Activated effector memory CD4-positive, alpha-beta T cell treated with Interleukin-2 at 50 U/mL for 16 hours (primary cell): ENCODE measurements at regions not wholly inside any gene's neighbourhood (a gene's known extent, or its start where the extent isn't known, plus 50 kb on each side); places are given as distances from the start of the nearest gene placed in this dataset.

Experiments
- DNase-seq: peaks from one replicate; pipeline ENCODE4 v3.0.0-alpha.2; 2020

DNA sequence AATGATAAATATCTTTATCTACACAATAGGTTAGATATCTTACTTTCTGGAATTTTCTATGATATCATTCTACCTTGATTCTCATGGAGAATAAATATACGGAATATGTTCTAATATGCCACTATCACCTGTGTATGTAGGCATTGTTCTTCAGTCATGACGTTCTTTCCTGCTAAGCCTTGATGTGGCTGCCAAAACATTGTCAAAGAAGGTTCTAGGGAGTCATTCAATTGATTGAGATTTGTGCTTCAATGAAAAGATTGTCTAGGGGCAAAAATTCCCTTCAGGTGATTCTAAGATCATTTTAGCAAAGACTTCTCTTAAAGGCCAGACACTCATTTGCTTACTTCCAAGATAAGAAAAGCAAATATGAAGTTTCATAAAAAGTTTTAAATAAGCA is 118.1 kb downstream of the MAT2B start:
- DNase-seq = no peak

GRCh38 chr5:163623986-163624385 is 118.6 kb downstream of the MAT2B start:
- DNase-seq = no peak

DNA sequence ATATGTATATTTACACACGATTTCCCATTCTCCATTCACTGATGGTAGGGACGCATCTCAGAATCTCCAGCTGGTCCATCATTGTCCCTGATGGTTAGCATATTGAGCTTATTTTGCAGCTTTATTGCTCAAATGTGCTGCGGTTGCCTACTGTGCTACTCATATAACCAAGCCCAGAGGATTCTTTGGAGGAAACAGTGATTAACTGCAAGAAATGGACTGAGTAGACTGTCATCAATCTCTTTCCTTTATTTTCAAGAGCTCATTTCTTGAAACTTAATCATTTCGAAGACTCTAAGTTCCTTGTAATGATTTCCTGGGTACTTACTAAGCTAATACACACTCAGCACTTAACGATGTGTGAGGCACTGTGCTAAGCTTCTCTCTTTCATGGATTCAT is 119.0 kb downstream of the MAT2B start:
- no peak for DNase-seq

GRCh38 chr5:163626904-163627434 is 121.5 kb downstream of the MAT2B start:
- no peak for DNase-seq

GRCh38 chr5:163631856-163632255 is 126.4 kb downstream of the MAT2B start:
- no peak for DNase-seq

DNA sequence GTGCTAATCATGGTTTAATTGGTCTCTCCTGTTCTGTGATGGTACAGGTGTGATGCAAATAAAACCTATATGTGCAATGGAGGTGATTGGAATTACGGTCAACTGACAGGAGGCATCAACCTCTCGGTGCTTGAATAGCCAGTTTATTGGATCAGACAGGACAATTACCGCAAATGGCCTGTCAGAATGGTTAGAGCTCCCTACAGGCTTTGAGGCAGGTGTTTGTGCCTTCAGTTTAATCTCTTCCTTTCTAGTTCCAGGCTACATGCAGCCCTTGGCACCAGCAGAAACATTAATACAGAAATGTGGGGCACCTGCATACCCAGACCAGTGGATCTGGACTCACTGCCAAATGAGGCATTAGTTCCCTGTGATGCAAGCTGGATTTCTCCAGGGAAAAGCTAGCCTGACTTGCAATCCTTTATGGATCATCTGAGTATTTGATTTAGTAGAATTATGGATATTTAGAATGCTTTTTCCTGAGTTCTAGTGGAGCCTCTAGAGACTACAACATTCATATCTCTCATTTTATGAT is 128.6 kb downstream of the MAT2B start:
- DNase-seq = no peak

- DNase-seq = no peak
These were observed 130.2 kb downstream of the MAT2B start for GRCh38 chr5:163635631-163636030.

DNA sequence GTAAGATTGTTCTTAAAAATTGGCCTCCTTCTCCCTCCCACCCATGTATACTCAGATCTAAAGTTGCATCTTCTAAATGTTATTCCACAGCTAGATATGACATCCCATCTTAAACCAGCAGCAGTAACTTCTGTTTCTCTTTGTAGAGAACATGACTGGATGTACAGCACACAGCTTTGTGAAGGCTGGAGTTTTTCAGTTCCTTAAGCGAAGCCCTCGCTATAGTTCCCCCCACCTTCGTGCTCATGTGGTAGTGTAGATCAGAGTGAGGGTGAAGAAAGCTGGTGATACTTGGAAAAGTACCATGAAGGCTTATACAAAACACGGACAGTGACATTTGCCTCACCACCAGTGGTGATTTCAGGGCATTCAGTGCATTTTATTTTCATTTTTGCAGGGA is 137.5 kb downstream of the MAT2B start:
- no peak for DNase-seq

DNA sequence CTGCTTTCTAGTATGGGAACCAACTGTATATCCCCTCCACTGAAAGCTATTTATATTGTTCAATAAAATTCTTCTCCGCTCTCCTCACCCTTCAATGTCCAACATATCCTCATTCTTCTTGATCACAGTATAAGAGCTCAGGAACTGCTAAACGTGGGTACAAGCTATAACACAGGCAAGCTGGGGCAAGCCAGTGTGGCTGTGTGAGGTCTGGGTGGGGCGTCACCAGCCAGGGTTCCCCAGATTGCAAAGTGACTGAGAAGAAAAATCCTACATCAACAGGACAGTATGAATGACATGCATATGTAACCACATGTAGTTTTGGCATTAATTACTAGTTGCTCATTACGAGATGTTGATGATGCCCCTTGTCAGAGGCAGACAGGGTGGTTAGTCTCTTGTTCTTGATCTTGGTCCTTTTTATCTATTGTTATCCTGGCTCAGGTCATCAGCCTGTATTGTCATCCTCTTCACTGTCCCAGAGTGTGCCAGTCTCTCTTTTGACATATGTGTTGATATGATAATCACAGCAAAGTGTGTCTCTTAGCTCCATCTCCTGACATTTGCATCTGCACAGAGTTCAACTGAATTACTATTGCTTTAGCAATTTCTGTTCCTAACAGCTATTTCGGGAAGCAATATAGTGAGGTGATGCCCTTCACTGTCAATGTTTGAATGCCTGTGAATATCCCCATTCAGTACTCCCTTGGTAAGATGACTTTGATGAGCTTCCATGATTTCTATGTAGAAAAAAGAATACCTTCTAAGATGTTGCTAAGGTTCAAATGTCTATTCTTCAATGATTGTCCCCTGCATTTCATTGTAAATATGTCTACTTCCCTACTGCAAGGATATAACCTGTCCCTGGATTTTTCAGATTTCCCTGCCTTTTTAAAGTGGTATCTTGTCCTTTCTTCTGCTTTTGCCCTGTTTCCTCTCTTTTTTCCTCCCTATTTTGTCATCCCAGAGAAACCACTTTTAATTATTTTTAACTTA is 140.3 kb downstream of the MAT2B start:
- DNase-seq = no peak

DNA sequence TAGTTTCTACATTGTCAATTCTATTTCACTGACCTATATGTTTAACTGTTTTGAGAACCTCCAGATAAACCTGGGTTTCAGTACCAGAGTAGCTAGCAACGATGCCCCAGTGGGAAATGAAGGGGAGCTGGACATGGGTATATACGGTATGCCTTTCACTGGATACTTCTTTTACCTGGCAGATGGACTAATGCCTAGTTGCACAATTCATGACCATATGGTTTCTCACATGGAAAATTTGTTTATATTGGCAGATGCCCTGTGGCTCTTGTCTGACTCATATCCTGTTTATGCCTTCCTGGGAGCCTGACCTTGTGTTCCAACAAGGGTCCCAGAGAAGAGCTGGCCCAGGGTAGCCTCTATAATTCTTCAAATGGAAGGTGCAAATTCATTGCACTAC is 144.1 kb downstream of the MAT2B start:
- no peak for DNase-seq

DNA sequence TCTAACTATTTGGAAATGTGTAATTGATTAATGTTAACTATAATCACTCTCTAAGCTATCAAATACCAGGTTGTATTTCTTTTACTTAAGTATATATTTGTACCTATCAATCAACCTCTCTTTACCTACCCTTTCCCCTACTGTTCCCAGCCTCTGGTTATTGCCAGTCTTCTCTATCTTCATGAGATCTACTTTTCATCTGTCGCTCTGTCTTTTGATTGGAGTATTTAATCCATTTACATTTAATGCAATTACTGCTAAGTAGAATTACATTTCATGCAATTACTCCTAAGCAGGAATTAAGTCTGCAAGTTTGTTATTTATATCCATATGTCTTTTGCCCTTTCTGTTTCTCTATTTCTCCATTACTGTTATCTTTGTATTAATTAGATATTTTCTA is 148.1 kb downstream of the MAT2B start:
- no peak for DNase-seq

DNA sequence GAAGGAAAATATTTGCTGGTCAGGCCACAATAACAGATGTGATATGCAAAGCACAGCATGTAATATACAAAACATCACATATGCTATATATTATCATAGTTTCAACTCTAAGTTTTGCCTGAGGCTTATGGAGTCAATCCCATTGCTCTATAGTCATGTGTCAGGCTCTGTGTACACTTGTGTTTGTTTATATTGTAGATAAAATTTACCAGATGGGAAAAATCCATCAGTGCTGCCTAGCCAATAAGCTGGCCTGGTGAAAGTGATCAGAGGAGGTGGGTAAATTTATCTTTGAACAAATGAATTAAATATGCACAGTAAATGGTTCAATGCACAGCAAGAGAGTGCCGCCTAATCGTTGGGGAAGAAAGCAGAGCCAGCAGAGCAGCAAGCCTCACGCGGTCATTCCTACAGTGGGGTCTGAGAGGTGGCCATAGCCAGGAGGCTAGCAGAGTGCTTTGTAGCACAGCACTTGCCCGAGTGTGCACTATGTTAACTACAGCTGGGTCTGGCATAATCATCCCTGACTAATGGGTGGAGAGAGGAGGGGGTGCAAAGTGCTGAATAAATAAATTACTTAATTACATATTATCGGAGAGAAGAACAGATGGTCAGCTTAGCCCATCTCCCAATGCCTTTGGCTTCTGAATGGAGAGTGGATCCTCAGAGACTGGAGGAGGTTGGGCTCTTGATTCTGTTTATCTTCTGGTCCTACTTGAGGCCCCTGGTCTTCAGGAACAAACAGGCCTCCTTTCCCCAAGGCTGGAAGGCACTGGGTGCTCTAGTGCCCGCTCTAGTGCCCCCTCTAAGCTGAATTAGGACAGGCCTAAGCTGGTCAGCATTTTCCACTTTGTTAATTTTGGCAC is 153.5 kb downstream of the MAT2B start:
- no peak for DNase-seq

- DNase-seq = no peak
These were observed 154.1 kb downstream of the MAT2B start for GRCh38 chr5:163659568-163659902.

- DNase-seq = no peak
These were observed 155.1 kb downstream of the MAT2B start for GRCh38 chr5:163660486-163660885.

GRCh38 chr5:163661360-163661759 is 155.9 kb downstream of the MAT2B start:
- DNase-seq = no peak

GRCh38 chr5:163670036-163670435 is 164.6 kb downstream of the MAT2B start:
- no peak for DNase-seq

- no peak for DNase-seq
These were observed 171.7 kb downstream of the MAT2B start for GRCh38 chr5:163677092-163677491.

DNA sequence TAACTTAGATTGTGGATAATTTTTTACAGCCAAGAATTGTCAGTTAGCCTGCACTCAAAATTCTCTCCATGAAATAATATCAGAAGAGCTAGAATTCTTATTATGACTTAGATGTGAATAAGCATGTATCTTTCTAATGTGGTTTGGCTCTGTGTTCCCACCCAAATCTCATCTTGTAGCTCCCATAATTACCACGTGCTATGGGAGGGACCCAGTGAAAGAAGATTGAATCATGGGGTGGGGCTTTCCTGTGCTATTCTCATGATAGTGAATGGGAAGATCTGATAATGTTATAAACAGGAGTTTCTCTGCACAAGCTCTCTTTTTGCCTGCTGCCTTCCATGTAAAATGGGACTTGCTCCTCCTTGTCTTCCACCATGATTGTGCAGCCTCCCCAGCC is 176.8 kb downstream of the MAT2B start:
- DNase-seq = no peak

GRCh38 chr5:163687414-163687813 is 182.0 kb downstream of the MAT2B start:
- no peak for DNase-seq

DNA sequence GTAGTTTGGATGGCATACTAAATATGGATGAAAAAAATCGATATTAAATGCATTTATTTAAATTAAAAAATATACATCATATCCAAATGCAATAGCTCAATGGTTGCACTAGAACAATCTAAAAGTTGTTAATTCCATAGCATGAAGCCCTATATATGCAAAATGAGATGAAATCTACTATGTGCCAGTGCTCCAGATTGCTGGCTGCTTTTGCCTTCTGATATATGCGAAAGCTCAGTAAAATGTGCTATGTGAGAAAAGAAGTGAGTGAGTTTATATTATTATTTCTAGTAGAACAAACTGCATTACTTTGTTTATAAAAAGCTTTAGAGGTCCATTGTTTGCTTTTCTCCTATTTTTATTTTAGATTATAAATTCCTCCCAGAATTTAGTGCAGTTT is 186.7 kb downstream of the MAT2B start:
- DNase-seq = no peak

- no peak for DNase-seq
These were observed 190.6 kb downstream of the MAT2B start for GRCh38 chr5:163695830-163696578.

- no peak for DNase-seq
These were observed 191.1 kb downstream of the MAT2B start for GRCh38 chr5:163696579-163696887.
